Thyroid gland (tissue), 4 donors: ENCODE measurements at regions not wholly inside any gene's neighbourhood (a gene's known extent, or its start where the extent isn't known, plus 50 kb on each side); places are given as distances from the start of the nearest gene placed in this dataset.

Source experiments
- CTCF ChIP-seq, 6 experiments: fragments of 200-600 bp in 3 of 6; fragments of 450-650 bp in 3 of 6; sonication (generic) in 3 of 6; IDR thresholded peaks; one replicate each; pipeline ENCODE4 v1.5.1; 2016 to 2019; ENCODE audit warnings: antibody characterized with exemption in 6 of 6, mild to moderate bottlenecking in 2 of 6, inconsistent platforms in 1 of 6, moderate library complexity in 1 of 6
- POLR2A ChIP-seq, 2 donors: fragments of 450-650 bp; IDR thresholded peaks; one replicate each; pipeline ENCODE4 v1.6.1; 2017; ENCODE audit warnings: antibody characterized with exemption in 2 of 2, mild to moderate bottlenecking in 2 of 2, moderate library complexity in 1 of 2

GRCh38 chr15:95624100-95624499 lies 706.4 kb upstream of the NR2F2 start:
- TF ChIP-seq CTCF (IDR thresholded peaks at IDR 0.05) (no peak), POLR2A (IDR thresholded peaks at IDR 0.05) (no peak)
